Right lobe of liver (tissue), 6 donors: ENCODE measurements at regions not wholly inside any gene's neighbourhood (a gene's known extent, or its start where the extent isn't known, plus 50 kb on each side); places are given as distances from the start of the nearest gene placed in this dataset.

Experiments used
- ATAC-seq, 4 donors: fragments of 200-7000 bp; cut with Tn5 transposase; one replicate each; pipeline ENCODE4 v1.9.1; 2020; ENCODE audit warnings: mild to moderate bottlenecking in 4 of 4, moderate library complexity in 4 of 4
- DNase-seq, 3 donors: peaks; one replicate each; pipeline ENCODE4 v3.0.0-alpha.2; 2020
- H3K27ac ChIP-seq, 3 donors: fragments of 200-600 bp; one replicate each; pipeline ENCODE4 v1.8.0; 2022
- H3K27me3 ChIP-seq, 2 donors: fragments of 200-600 bp; one replicate each; pipeline ENCODE4 v1.8.0; 2022
- H3K36me3 ChIP-seq, 4 donors: fragments of 200-600 bp; sonication (generic) in 1 of 4; one replicate each; pipeline versions ENCODE4 v1.5.1 to v1.8.0; 2017 to 2022; ENCODE audit warnings: control low read depth in 1 of 4
- H3K4me1 ChIP-seq, 4 donors: fragments of 200-600 bp; sonication (generic) in 1 of 4; one replicate each; pipeline versions ENCODE4 v1.5.1 to v1.8.0; 2017 to 2022; ENCODE audit warnings: control low read depth in 1 of 4
- H3K4me3 ChIP-seq, 3 donors: fragments of 200-600 bp; one replicate each; pipeline ENCODE4 v1.8.0; 2022
- H3K9me3 ChIP-seq, 4 donors: fragments of 200-600 bp; sonication (generic) in 1 of 4; one replicate each; pipeline versions ENCODE4 v1.5.1 to v1.8.0; 2017 to 2022; ENCODE audit warnings: control low read depth in 1 of 4
- CTCF ChIP-seq, 4 donors: fragments of 200-600 bp in 3 of 4; fragments of 450-650 bp in 1 of 4; IDR thresholded peaks; one replicate each; pipeline versions ENCODE4 v1.5.1 to v1.8.0; 2016 to 2022; ENCODE audit warnings: antibody characterized with exemption in 4 of 4, mild to moderate bottlenecking in 2 of 4
- POLR2A ChIP-seq: fragments of 450-650 bp; IDR thresholded peaks from one replicate; pipeline ENCODE4 v1.6.1; 2017; ENCODE audit warnings: antibody characterized with exemption, mild to moderate bottlenecking
- WGBS: methylation state at CpG from one replicate; pipeline ENCODE4 v1.1.6; 2018; ENCODE audit warnings: low coverage, low lambda C conversion rate; ENCODE audit not compliant: insufficient coverage; ENCODE audit errors: missing lambda C conversion rate; 5-methylcytosine and 5-hydroxymethylcytosine counted together
- intact Hi-C, 2 donors: fragments of 100-400 bp; cut with DNase I; formaldehyde crosslinking; loops; one replicate each; pipeline versions ENCODE4 v1.11.2 to v1.14.1; 2022
- donor health status: DM: no; HTN: yes; CAD: no.
- donor health status: DM: no; HTN: no; CAD: no.
- donor health status: DM: no; HTN: no; CAD: no.
- donor health status: DM: no; HTN: yes; CAD: no.
- donor health status: DM: no; HTN: yes; CAD: no.

- no peaks in the 10 kb centered on the region for H3K9me3 ChIP-seq
- H3K27me3 ChIP-seq = no peaks in the 10 kb centered on the region
- H3K4me1 ChIP-seq = no peaks in the 10 kb centered on the region
- no peak overlapping the region for H3K4me3 ChIP-seq
- no peak for ATAC-seq
- H3K36me3 ChIP-seq = no peaks in the 10 kb centered on the region
- TF ChIP-seq CTCF (IDR thresholded peaks at IDR 0.05) = no peak
- no peak for TF ChIP-seq POLR2A
- 84% methylated on average over 3 of the region's 3 CpGs for WGBS
- DNase-seq = no peak
- intact Hi-C loops = no loop called here
- no peak overlapping the region for H3K27ac ChIP-seq
Measured at GRCh38 chr9:88218726-88219125, 80.5 kb upstream of the SPATA31C2 start.

DNA sequence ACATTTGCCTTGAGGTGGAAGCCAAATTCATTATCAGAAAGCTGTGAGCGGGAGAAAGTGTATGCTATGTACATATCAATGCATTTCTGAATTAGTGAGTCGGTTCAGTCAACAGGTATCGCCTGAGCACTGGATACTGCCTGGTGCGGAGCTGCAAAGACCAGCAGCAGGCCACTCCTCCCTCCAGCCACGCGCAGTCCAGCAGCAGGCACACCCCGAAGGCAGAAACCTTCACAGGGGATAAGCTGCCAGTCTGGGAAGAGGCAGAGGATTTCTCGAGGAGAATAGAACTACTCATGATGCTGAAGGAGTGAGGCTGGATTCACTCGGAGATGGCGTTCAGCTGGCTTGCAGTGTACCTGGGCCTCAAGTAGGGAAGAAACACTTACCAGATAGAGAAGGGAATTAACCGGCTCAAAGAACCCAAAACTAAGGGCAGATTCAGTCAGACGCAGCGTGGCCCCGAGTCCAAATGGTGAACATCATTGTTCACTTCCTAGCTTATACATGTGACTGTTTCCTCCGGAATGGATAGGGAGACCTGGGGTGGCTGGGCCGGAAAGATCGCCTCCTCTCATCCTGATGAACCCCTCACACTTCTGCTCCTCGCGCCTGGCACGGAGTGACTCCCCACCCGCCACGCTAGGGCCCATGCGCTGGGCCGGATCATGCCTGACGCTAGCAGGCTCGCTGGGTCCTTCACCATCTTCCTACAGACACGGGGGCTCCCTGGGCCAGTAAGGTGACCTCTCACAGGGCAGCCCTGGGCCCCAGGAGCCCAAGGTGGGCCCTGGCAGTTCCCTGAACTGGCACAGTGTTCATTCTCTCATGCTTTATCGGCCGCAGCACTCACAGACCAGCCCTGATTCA is 78.1 kb upstream of the SPATA31C2 start:
- Histone ChIP-seq H3K27me3 (no peaks in the 10 kb centered on the region), H3K4me3 (no peak overlapping the region), H3K4me1 (no peaks in the 10 kb centered on the region), H3K27ac (no peak overlapping the region), H3K36me3 (no peaks in the 10 kb centered on the region), H3K9me3 (no peaks in the 10 kb centered on the region)
- 66% methylated on average over 10 of the region's 29 CpGs for WGBS
- intact Hi-C loops = no loop called here
- TF ChIP-seq CTCF (IDR thresholded peaks at IDR 0.05) = no peak
- no peak for TF ChIP-seq POLR2A
- ATAC-seq (no peak), DNase-seq (no peak)

DNA sequence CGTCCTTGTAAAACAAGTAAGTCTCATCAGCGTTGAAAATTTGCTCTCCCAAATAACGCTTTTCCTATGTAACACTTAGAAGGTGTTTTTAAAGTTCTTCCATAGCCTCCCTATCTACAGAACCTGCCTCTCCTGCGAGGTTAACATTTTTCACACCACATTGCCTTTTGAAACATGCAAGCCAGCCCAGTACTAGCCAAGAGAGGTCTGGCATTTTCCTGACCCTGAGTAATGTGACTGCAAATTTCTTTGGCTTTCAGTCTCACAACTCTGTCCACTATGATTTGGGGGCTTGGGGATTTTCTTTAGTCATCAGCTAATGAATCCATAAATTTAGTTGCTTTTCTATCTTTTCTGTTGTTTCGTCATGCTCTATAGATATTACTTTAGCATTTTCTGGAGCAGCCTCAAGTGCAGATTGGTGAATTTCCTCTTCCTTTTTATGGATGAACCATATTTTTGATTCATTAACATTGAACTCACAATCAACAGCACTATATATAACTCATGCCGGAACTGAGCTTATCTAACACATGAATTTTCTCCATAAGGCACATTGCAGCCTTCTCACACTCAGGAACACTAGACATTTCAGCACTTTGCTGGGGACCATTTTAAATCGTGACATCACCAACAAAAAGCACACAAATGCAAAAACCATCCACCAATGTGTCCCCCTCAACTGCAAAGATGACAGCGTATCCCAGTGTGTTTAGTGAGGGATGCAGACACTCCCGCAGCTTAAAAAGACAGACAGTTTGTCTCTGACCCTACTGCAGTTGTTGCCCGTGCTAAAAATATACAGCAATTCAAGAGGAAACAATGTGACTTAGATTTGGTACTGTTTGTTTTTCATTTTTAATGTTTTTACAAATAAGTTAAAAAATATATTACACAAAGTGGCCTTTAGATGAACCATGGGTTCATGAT is 77.2 kb upstream of the SPATA31C2 start:
- Histone ChIP-seq H3K4me3 (no peak overlapping the region), H3K36me3 (no peaks in the 10 kb centered on the region), H3K27me3 (no peaks in the 10 kb centered on the region), H3K9me3 (no peaks in the 10 kb centered on the region), H3K27ac (no peak overlapping the region), H3K4me1 (no peaks in the 10 kb centered on the region)
- intact Hi-C loops = no loop called here
- TF ChIP-seq POLR2A (no peak), CTCF (IDR thresholded peaks at IDR 0.05) (no peak)
- DNase-seq (no peak), ATAC-seq (no peak)
- 54% methylated on average over 10 of the region's 10 CpGs for WGBS

DNA sequence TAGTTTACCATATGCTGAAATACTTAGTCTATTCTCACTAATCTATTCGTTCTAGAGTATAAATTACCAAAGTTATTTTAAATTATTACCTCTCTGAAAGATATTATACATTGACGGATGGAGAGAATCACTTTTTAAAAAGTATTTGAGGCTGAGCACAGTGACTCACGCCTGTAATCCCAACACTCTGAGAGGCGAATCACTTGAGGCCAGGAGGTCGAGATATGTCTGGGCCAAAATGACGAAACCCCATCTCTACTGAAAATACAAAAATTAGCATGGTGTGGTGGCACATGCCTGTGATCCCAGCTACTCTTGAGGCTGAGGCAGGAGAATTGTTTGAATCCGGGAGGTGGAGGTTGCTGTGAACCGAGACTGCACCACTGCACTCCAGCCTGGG is 64.0 kb upstream of the SPATA31C2 start:
- no peak for ATAC-seq
- H3K9me3 ChIP-seq = no peaks in the 10 kb centered on the region
- H3K27ac ChIP-seq = no peak overlapping the region
- 69% methylated on average over 7 of the region's 8 CpGs for WGBS
- no peak for TF ChIP-seq POLR2A
- no peak for TF ChIP-seq CTCF (IDR thresholded peaks at IDR 0.05)
- DNase-seq = no peak
- no peaks in the 10 kb centered on the region for H3K27me3 ChIP-seq
- intact Hi-C loops = no loop called here
- no peaks in the 10 kb centered on the region for H3K36me3 ChIP-seq
- H3K4me3 ChIP-seq = no peak overlapping the region
- peaks cover 0 to 5% (median 0%) of the 10 kb centered on the region in 4 donors for H3K4me1 ChIP-seq
